Right atrium auricular region (tissue), 2 donors: ENCODE measurements at regions not wholly inside any gene's neighbourhood (a gene's known extent, or its start where the extent isn't known, plus 50 kb on each side); places are given as distances from the start of the nearest gene placed in this dataset.

Experiments
- DNase-seq: peaks from one replicate; pipeline ENCODE4 v3.0.0-alpha.2; 2019; ENCODE audit warnings: low spot score
- H3K27ac ChIP-seq, 2 donors: fragments of 200-600 bp; sonication (generic); 1 replicate in 1 of 2; 2 replicates in 1 of 2; pipeline ENCODE4 v1.5.1; 2016 to 2019
- H3K27me3 ChIP-seq, 2 donors: fragments of 200-600 bp; sonication (generic); one replicate each; pipeline versions ENCODE4 v1.5.1 to v1.6.0; 2017 to 2019
- H3K36me3 ChIP-seq: fragments of 200-600 bp; sonication (generic); one replicate; pipeline ENCODE4 v1.5.1; 2016
- H3K4me1 ChIP-seq, 2 donors: fragments of 200-600 bp; sonication (generic); one replicate each; pipeline versions ENCODE4 v1.5.1 to v1.6.0; 2017 to 2019
- H3K4me3 ChIP-seq, 2 donors: fragments of 200-600 bp; sonication (generic); 1 replicate in 1 of 2; 2 replicates in 1 of 2; pipeline ENCODE4 v1.5.1; 2017 to 2019; ENCODE audit warnings: mild to moderate bottlenecking in 1 of 2, moderate library complexity in 1 of 2
- H3K9me3 ChIP-seq, 2 donors: fragments of 200-600 bp; sonication (generic); one replicate each; pipeline ENCODE4 v1.5.1; 2019
- CTCF ChIP-seq, 2 donors: fragments of 200-600 bp; sonication (generic); IDR thresholded peaks; one replicate each; pipeline ENCODE4 v1.5.1; 2019; ENCODE audit warnings: antibody characterized with exemption in 2 of 2

GRCh38 chr3:144995856-144996255 is 1024.2 kb downstream of the DIPK2A start:
- Histone ChIP-seq H3K4me1 (no peaks in the 10 kb centered on the region), H3K27ac (no peak overlapping the region), H3K4me3 (no peak overlapping the region), H3K27me3 (no peaks in the 10 kb centered on the region), H3K36me3 (no peaks in the 10 kb centered on the region), H3K9me3 (no peaks in the 10 kb centered on the region)
- no peak for TF ChIP-seq CTCF (IDR thresholded peaks at IDR 0.05)
- DNase-seq: no peak

- no peaks in the 10 kb centered on the region for H3K36me3 ChIP-seq
- no peak for TF ChIP-seq CTCF (IDR thresholded peaks at IDR 0.05)
- no peak overlapping the region for H3K27ac ChIP-seq
- H3K4me3 ChIP-seq: no peak overlapping the region
- DNase-seq: no peak
- peaks cover 0 to 12% of the 10 kb centered on the region in 2 donors for H3K9me3 ChIP-seq
- H3K27me3 ChIP-seq: no peaks in the 10 kb centered on the region
- no peaks in the 10 kb centered on the region for H3K4me1 ChIP-seq
These were observed 1033.8 kb downstream of the DIPK2A start for GRCh38 chr3:145005427-145005826.

- no peaks in the 10 kb centered on the region for H3K36me3 ChIP-seq
- no peak for TF ChIP-seq CTCF (IDR thresholded peaks at IDR 0.05)
- no peaks in the 10 kb centered on the region for H3K27me3 ChIP-seq
- DNase-seq: no peak
- H3K4me3 ChIP-seq: no peak overlapping the region
- H3K9me3 ChIP-seq: peaks cover 0 to 12% of the 10 kb centered on the region in 2 donors
- no peak overlapping the region for H3K27ac ChIP-seq
- no peaks in the 10 kb centered on the region for H3K4me1 ChIP-seq
These were observed 1034.6 kb downstream of the DIPK2A start for GRCh38 chr3:145006271-145006670.

GRCh38 chr3:145013931-145014330 is 1042.3 kb downstream of the DIPK2A start:
- H3K4me3 ChIP-seq: no peak overlapping the region
- H3K36me3 ChIP-seq: no peaks in the 10 kb centered on the region
- H3K4me1 ChIP-seq: no peaks in the 10 kb centered on the region
- TF ChIP-seq CTCF (IDR thresholded peaks at IDR 0.05): no peak
- DNase-seq: no peak
- H3K27ac ChIP-seq: no peak overlapping the region
- H3K27me3 ChIP-seq: no peaks in the 10 kb centered on the region
- no peaks in the 10 kb centered on the region for H3K9me3 ChIP-seq

GRCh38 chr3:145015253-145015652 is 1043.6 kb downstream of the DIPK2A start:
- Histone ChIP-seq H3K9me3 (no peaks in the 10 kb centered on the region), H3K36me3 (no peaks in the 10 kb centered on the region), H3K4me3 (no peak overlapping the region), H3K27me3 (no peaks in the 10 kb centered on the region), H3K27ac (no peak overlapping the region), H3K4me1 (no peaks in the 10 kb centered on the region)
- TF ChIP-seq CTCF (IDR thresholded peaks at IDR 0.05): no peak
- no peak for DNase-seq

- no peak overlapping the region for H3K27ac ChIP-seq
These were observed 1046.3 kb downstream of the DIPK2A start for GRCh38 chr3:145017959-145018358.

More at GRCh38 chr3:145017959-145018358, 1046.3 kb downstream of the DIPK2A start:
- no peaks in the 10 kb centered on the region for H3K36me3 ChIP-seq
- no peaks in the 10 kb centered on the region for H3K4me1 ChIP-seq
- H3K4me3 ChIP-seq: no peak overlapping the region
- DNase-seq: no peak
- H3K9me3 ChIP-seq: no peaks in the 10 kb centered on the region
- no peaks in the 10 kb centered on the region for H3K27me3 ChIP-seq
- no peak for TF ChIP-seq CTCF (IDR thresholded peaks at IDR 0.05)
